ENCODE measurements at regions not wholly inside any gene's neighbourhood (a gene's known extent, or its start where the extent isn't known, plus 50 kb on each side); places are given as distances from the start of the nearest gene placed in this dataset.

- TF ChIP-seq EZH2phosphoT487 (IDR thresholded peaks at IDR 0.05; ENCODE audit: insufficient read depth, low read depth), result no peak
- TF ChIP-seq EZH2 (IDR thresholded peaks at IDR 0.05; ENCODE audit: insufficient read depth, poor library complexity, severe bottlenecking), result no peak
Measured at GRCh38 chr5:77550406-77550805, 58.3 kb upstream of the WDR41 start.

Measured in GM23248 (cell line).